ENCODE measurements at regions not wholly inside any gene's neighbourhood (a gene's known extent, or its start where the extent isn't known, plus 50 kb on each side); places are given as distances from the start of the nearest gene placed in this dataset.

DNA sequence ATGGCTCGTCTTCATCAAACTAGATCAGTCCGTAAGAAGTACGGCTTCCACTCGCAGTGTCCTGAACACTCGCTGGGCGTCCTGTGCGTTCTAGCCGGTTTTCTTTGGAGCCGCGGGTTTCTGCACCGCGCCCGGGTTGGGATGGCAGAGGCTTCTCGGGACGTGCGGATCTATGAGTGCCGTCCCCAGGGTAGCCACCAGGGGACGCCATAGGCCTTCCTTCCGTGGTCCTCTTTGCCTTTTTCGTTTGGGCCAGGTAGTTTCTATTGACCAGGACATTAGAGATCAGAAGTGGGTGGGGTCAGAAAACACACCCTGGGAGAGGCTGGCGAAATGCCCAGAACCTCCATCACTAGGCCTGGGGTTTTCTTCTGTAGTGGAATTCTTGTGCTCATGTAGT lies 273.8 kb downstream of the FAM72C start (continued):
- TF ChIP-seq ZNF621 (tag by site-specific recombination; IDR thresholded peaks at IDR 0.05) (no peak), ZNF473 (tag by site-specific recombination; IDR thresholded peaks at IDR 0.05) (no peak), ZBTB21 (tag by site-specific recombination; IDR thresholded peaks at IDR 0.05) (no peak), ZNF391 (tag by site-specific recombination; IDR thresholded peaks at IDR 0.05; ENCODE audit: borderline replicate concordance, low read depth) (no peak), ZNF701 (tag by site-specific recombination; IDR thresholded peaks at IDR 0.05) (no peak), ZNF785 (tag by site-specific recombination; IDR thresholded peaks at IDR 0.05) (no peak), ZNF660 (tag by site-specific recombination; IDR thresholded peaks at IDR 0.05) (peak; percentile 36; the same call in 1 of the 2 replicates), ZNF488 (tag by site-specific recombination; IDR thresholded peaks at IDR 0.05) (no peak)

DNA sequence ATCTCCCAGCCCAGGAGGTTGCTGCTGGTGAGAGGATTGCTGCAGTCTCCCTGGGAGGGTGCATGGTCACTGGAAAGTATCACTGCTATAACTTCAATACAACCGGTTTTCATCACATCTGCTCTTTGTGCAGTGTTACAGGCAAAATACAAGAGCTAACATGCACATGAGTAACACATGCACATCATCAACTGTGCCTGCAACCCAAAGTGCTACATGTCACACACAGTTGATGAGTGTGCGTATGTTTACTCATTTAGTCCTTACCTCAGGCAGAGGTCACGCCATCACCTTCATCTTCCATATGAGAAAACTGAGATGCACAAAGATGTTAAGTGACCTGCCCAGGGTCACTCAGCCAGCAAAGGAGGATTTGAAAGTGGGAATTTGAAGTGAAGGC lies 277.7 kb downstream of the FAM72C start:
- CTCF ChIA-PET = interaction anchor here (0.6 to 0.9 kb wide), 2 partner anchors 11 to 16 kb away, joined by 3 to 4 read pairs; no protein-coding TSS in a partner anchor
- Histone ChIP-seq H3K27ac (ENCODE audit: extremely low read depth, low read depth, low read length) (no peak overlapping the region), H3K9me3 (ENCODE audit: control insufficient read depth, insufficient read depth, low read depth, low read length) (no peaks in the 10 kb centered on the region), H3K36me3 (ENCODE audit: control insufficient read depth in 2 of 2, insufficient read depth in 1 of 2, low read length in 2 of 2) (no peaks in the 10 kb centered on the region), H3K4me3 (ENCODE audit: low read depth, low read length) (no peak overlapping the region), H3K4me1 (ENCODE audit: control insufficient read depth, insufficient read depth, low read length) (no peaks in the 10 kb centered on the region)
- POLR2A ChIA-PET = no interaction called here
- TF ChIP-seq RBAK (tag by site-specific recombination; IDR thresholded peaks at IDR 0.05) = no peak

DNA sequence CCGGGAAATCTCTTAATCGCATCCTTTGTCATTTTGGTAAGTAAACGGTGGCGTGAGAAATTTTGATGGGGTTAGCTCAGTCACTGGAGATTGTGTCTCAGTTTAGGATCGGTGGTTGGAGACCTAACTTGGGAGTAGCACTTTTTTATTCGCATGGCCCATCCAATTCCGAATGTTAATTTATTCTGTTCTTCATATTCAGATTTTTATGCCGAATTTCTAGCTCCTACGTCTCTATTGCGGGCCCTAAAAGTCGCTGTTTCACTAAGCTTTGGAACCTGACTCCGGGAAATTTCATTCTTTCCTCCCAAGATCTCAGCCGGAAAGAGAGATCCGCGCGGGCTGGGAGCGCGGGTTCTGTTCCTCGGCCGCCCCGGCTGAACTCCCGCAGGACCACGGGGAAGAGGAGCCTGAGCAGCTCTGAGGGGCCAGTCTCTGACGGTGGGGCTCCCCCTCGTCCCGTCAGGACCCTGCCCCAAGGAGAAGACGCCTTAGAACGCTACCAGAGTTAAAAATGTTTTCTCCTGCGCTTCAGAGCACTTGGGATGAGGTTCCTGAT lies 279.7 kb downstream of the FAM72C start:
- CTCF ChIA-PET = no interaction called here
- H3K4me3 ChIP-seq (ENCODE audit: low read depth, low read length) = no peak overlapping the region

DNA sequence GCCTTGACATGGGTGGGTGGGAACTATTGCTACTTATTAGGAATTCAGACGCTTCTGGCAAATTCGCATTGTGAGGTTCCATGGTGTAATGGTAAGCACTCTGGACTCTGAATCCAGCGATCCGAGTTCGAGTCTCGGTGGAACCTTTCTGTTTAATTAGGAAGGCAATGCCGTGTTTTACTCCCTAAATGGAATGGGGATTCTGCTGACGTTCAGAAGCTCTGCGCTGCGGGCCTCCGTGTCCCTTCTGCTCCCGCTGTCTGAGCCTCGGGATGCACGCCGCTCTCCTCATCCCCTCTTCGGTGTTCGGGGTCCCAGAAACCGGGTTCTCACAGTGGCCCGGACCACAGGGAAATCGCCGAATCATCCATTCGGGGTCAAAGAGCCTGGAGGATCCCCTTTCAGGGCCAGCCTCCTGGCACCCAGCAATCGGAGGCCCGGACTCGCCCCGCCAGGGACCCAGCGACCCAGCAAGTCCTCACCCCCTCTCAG lies 280.3 kb downstream of the FAM72C start:
- H3K4me1 ChIP-seq (ENCODE audit: control insufficient read depth, insufficient read depth, low read length) = no peaks in the 10 kb centered on the region
- POLR2A ChIA-PET = no interaction called here

More for the DNA sequence above, 279.7 kb downstream of the FAM72C start:
- Histone ChIP-seq H3K9me3 (ENCODE audit: control insufficient read depth, insufficient read depth, low read depth, low read length) (no peaks in the 10 kb centered on the region), H3K27ac (ENCODE audit: extremely low read depth, low read depth, low read length) (no peak overlapping the region), H3K4me1 (ENCODE audit: control insufficient read depth, insufficient read depth, low read length) (no peaks in the 10 kb centered on the region), H3K36me3 (ENCODE audit: control insufficient read depth in 2 of 2, insufficient read depth in 1 of 2, low read length in 2 of 2) (no peaks in the 10 kb centered on the region)
- POLR2A ChIA-PET = no interaction called here
- no peak for TF ChIP-seq ZNF768 (tag by site-specific recombination; IDR thresholded peaks at IDR 0.05)
- TF ChIP-seq, protein P1, sequence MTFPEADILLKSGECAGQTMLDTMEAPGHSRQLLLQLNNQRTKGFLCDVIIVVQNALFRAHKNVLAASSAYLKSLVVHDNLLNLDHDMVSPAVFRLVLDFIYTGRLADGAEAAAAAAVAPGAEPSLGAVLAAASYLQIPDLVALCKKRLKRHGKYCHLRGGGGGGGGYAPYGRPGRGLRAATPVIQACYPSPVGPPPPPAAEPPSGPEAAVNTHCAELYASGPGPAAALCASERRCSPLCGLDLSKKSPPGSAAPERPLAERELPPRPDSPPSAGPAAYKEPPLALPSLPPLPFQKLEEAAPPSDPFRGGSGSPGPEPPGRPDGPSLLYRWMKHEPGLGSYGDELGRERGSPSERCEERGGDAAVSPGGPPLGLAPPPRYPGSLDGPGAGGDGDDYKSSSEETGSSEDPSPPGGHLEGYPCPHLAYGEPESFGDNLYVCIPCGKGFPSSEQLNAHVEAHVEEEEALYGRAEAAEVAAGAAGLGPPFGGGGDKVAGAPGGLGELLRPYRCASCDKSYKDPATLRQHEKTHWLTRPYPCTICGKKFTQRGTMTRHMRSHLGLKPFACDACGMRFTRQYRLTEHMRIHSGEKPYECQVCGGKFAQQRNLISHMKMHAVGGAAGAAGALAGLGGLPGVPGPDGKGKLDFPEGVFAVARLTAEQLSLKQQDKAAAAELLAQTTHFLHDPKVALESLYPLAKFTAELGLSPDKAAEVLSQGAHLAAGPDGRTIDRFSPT (tag by site-specific recombination; IDR thresholded peaks at IDR 0.05) = no peak
- no peak for TF ChIP-seq ZNF174 (tag by site-specific recombination; IDR thresholded peaks at IDR 0.05)

More for the DNA sequence above, 280.3 kb downstream of the FAM72C start:
- Histone ChIP-seq H3K27ac (ENCODE audit: extremely low read depth, low read depth, low read length) (no peak overlapping the region), H3K9me3 (ENCODE audit: control insufficient read depth, insufficient read depth, low read depth, low read length) (no peaks in the 10 kb centered on the region), H3K4me3 (ENCODE audit: low read depth, low read length) (no peak overlapping the region), H3K36me3 (ENCODE audit: control insufficient read depth in 2 of 2, insufficient read depth in 1 of 2, low read length in 2 of 2) (no peaks in the 10 kb centered on the region)
- CTCF ChIA-PET = no interaction called here
- no peak for TF ChIP-seq ZNF394 (tag by site-specific recombination; IDR thresholded peaks at IDR 0.05; ENCODE audit: borderline replicate concordance)
- 0 out of 2 replicates have a peak, but pooled peaks have one; percentile 33 for TF ChIP-seq ZBTB20 (tag by site-specific recombination; IDR thresholded peaks at IDR 0.05)
- TF ChIP-seq ZNF510 (tag by site-specific recombination; IDR thresholded peaks at IDR 0.05; ENCODE audit: insufficient replicate concordance) = peak; percentile 93
- no peak for TF ChIP-seq ZNF37A (tag by site-specific recombination; IDR thresholded peaks at IDR 0.05)
- TF ChIP-seq ZBTB48 (tag by site-specific recombination; IDR thresholded peaks at IDR 0.05) = 0 out of 2 replicates have a peak, but pooled peaks have one; percentile 25
- peak; percentile 84 for TF ChIP-seq ZBTB17 (tag by site-specific recombination; IDR thresholded peaks at IDR 0.05)
- TF ChIP-seq ZNF48 (tag by site-specific recombination; IDR thresholded peaks at IDR 0.05) = no peak
- peak; percentile 98 for TF ChIP-seq MZF1 (tag by site-specific recombination; IDR thresholded peaks at IDR 0.05; ENCODE audit: borderline replicate concordance)
- peak; percentile 29; the same call in 1 of the 2 replicates for TF ChIP-seq BCL11A (tag by site-specific recombination; IDR thresholded peaks at IDR 0.05; ENCODE audit: low read depth)
- TF ChIP-seq ZNF76 (tag by site-specific recombination; IDR thresholded peaks at IDR 0.05; ENCODE audit: borderline replicate concordance, low read depth) = no peak
